ENCODE measurements at regions not wholly inside any gene's neighbourhood (a gene's known extent, or its start where the extent isn't known, plus 50 kb on each side); places are given as distances from the start of the nearest gene placed in this dataset.

DNA sequence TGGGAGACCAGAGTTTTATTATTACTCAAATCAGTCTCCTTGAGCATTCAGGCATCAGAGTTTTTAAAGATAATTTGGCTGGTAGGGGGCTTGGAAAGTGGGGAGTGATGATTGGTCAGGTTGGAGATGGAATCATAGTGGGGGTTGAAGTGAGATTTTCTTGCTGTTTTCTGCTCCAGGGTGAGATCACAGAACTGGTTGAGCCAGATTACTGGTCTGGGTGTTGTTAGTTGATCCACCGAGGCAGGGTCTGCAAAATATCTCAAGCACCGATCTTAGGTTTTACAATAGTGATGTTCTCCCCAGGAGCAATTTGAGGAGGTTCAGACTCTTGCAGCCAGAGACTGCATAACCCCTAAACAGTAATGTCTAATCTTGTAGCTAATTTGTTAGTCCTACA lies 141.0 kb downstream of the OTOL1 start:
- Histone ChIP-seq H3K4me1 (ENCODE audit: insufficient read depth, low read length) (no peaks in the 10 kb centered on the region), H2AFZ (ENCODE audit: low read length) (no peak overlapping the region), H3K36me3 (replicated peaks in 1 of 2; ENCODE audit: control insufficient read depth in 1 of 2, insufficient read depth in 2 of 2, low read length in 2 of 2) (no peaks in the 10 kb centered on the region), H3K4me3 (replicated peaks in 1 of 3; ENCODE audit: insufficient read depth in 1 of 3, low read depth in 2 of 3, low read length in 3 of 3) (no peak overlapping the region), H3K79me2 (ENCODE audit: insufficient read depth, low read length) (no peaks in the 10 kb centered on the region), H3K27ac (ENCODE audit: extremely low read length, insufficient read depth, low read length) (no peak overlapping the region), H3K4me2 (ENCODE audit: low read depth, low read length) (no peak overlapping the region), H4K20me1 (ENCODE audit: insufficient read depth, low read length) (no peaks in the 10 kb centered on the region), H3K9me3 (ENCODE audit: low read length) (no peaks in the 10 kb centered on the region), H3K9ac (ENCODE audit: insufficient read depth, low read depth, low read length) (no peak overlapping the region), H3K27me3 (ENCODE audit: control insufficient read depth in 1 of 2, insufficient read depth in 2 of 2, low read length in 2 of 2) (no peaks in the 10 kb centered on the region; a peak in 1 of 5 replicates)
- intact Hi-C loops (cut with micrococcal nuclease; ENCODE audit: unreplicated experiment) (no loop called here), in situ Hi-C loops (cut with HindIII; ENCODE audit: extremely low pct_ligation_motif_present, low pct_unique_long_range_greater_than_20kb) (no loop called here)
- 0% methylated on average over 2 of the region's 2 CpGs for WGBS (ENCODE audit: low lambda C conversion rate)
- FAIRE-seq (no peak), DNase-seq (ENCODE audit: low spot score) (no peak), ATAC-seq (no peak)
- ChIA-PET POLR2A (no interaction called here), CTCF (ENCODE audit: low intra/inter-chr PET ratio, low total read pairs) (no interaction called here)
- BruUV-seq (replicated peaks): no TSS peak
- TF ChIP-seq ZNF652 (CRISPR knock-in tag; IDR thresholded peaks at IDR 0.05; ENCODE audit: borderline replicate concordance, low read depth): no peak
- TF ChIP-seq HMGXB3 (CRISPR knock-in tag; IDR thresholded peaks at IDR 0.05; ENCODE audit: borderline replicate concordance): no peak
- TF ChIP-seq, protein P1, sequence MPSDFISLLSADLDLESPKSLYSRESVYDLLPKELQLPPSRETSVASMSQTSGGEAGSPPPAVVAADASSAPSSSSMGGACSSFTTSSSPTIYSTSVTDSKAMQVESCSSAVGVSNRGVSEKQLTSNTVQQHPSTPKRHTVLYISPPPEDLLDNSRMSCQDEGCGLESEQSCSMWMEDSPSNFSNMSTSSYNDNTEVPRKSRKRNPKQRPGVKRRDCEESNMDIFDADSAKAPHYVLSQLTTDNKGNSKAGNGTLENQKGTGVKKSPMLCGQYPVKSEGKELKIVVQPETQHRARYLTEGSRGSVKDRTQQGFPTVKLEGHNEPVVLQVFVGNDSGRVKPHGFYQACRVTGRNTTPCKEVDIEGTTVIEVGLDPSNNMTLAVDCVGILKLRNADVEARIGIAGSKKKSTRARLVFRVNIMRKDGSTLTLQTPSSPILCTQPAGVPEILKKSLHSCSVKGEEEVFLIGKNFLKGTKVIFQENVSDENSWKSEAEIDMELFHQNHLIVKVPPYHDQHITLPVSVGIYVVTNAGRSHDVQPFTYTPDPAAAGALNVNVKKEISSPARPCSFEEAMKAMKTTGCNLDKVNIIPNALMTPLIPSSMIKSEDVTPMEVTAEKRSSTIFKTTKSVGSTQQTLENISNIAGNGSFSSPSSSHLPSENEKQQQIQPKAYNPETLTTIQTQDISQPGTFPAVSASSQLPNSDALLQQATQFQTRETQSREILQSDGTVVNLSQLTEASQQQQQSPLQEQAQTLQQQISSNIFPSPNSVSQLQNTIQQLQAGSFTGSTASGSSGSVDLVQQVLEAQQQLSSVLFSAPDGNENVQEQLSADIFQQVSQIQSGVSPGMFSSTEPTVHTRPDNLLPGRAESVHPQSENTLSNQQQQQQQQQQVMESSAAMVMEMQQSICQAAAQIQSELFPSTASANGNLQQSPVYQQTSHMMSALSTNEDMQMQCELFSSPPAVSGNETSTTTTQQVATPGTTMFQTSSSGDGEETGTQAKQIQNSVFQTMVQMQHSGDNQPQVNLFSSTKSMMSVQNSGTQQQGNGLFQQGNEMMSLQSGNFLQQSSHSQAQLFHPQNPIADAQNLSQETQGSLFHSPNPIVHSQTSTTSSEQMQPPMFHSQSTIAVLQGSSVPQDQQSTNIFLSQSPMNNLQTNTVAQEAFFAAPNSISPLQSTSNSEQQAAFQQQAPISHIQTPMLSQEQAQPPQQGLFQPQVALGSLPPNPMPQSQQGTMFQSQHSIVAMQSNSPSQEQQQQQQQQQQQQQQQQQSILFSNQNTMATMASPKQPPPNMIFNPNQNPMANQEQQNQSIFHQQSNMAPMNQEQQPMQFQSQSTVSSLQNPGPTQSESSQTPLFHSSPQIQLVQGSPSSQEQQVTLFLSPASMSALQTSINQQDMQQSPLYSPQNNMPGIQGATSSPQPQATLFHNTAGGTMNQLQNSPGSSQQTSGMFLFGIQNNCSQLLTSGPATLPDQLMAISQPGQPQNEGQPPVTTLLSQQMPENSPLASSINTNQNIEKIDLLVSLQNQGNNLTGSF (CRISPR knock-in tag; IDR thresholded peaks at IDR 0.05): no peak
- TF ChIP-seq HNRNPLL (IDR thresholded peaks at IDR 0.05; ENCODE audit: low read depth, low read length, poor library complexity, severe bottlenecking): no peak
- TF ChIP-seq ZNF264 (CRISPR knock-in tag; IDR thresholded peaks at IDR 0.05): no peak
- TF ChIP-seq ZNF496 (CRISPR knock-in tag; IDR thresholded peaks at IDR 0.05; ENCODE audit: insufficient replicate concordance): no peak
- no peak for TF ChIP-seq ZNF20 (CRISPR knock-in tag; IDR thresholded peaks at IDR 0.05)
- TF ChIP-seq, protein P2, sequence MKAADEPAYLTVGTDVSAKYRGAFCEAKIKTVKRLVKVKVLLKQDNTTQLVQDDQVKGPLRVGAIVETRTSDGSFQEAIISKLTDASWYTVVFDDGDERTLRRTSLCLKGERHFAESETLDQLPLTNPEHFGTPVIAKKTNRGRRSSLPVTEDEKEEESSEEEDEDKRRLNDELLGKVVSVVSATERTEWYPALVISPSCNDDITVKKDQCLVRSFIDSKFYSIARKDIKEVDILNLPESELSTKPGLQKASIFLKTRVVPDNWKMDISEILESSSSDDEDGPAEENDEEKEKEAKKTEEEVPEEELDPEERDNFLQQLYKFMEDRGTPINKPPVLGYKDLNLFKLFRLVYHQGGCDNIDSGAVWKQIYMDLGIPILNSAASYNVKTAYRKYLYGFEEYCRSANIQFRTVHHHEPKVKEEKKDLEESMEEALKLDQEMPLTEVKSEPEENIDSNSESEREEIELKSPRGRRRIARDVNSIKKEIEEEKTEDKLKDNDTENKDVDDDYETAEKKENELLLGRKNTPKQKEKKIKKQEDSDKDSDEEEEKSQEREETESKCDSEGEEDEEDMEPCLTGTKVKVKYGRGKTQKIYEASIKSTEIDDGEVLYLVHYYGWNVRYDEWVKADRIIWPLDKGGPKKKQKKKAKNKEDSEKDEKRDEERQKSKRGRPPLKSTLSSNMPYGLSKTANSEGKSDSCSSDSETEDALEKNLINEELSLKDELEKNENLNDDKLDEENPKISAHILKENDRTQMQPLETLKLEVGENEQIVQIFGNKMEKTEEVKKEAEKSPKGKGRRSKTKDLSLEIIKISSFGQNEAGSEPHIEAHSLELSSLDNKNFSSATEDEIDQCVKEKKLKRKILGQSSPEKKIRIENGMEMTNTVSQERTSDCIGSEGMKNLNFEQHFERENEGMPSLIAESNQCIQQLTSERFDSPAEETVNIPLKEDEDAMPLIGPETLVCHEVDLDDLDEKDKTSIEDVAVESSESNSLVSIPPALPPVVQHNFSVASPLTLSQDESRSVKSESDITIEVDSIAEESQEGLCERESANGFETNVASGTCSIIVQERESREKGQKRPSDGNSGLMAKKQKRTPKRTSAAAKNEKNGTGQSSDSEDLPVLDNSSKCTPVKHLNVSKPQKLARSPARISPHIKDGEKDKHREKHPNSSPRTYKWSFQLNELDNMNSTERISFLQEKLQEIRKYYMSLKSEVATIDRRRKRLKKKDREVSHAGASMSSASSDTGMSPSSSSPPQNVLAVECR (CRISPR knock-in tag; IDR thresholded peaks at IDR 0.05; ENCODE audit: borderline replicate concordance): no peak

Measured in HepG2 (cell line).